ENCODE measurements at regions not wholly inside any gene's neighbourhood (a gene's known extent, or its start where the extent isn't known, plus 50 kb on each side); places are given as distances from the start of the nearest gene placed in this dataset.

DNA sequence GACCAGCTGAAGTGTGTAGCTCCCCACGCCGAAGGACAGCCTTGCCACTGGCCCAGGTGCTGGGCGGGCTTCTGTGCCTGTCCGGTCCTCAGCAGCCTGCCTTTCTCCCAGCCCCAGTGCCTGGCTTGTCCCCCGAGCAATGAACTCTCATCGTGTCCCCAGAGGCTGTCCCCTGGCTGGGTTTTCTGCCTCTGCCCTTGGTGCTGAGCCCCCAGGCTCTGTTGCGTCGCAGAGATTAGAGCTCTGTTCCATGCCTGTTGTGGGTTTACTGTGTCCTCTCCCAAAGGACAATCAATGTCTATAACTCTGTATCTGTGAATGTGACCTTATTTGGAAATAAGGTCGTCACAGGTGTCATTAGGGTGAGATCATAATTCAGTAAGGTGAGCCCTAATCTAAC, 226.1 kb upstream of the SHH start:
- no peak for TF ChIP-seq EZH2 (IDR thresholded peaks at IDR 0.05; ENCODE audit: borderline replicate concordance, insufficient read depth, low read length, poor library complexity, severe bottlenecking)
- TF ChIP-seq, protein P1, sequence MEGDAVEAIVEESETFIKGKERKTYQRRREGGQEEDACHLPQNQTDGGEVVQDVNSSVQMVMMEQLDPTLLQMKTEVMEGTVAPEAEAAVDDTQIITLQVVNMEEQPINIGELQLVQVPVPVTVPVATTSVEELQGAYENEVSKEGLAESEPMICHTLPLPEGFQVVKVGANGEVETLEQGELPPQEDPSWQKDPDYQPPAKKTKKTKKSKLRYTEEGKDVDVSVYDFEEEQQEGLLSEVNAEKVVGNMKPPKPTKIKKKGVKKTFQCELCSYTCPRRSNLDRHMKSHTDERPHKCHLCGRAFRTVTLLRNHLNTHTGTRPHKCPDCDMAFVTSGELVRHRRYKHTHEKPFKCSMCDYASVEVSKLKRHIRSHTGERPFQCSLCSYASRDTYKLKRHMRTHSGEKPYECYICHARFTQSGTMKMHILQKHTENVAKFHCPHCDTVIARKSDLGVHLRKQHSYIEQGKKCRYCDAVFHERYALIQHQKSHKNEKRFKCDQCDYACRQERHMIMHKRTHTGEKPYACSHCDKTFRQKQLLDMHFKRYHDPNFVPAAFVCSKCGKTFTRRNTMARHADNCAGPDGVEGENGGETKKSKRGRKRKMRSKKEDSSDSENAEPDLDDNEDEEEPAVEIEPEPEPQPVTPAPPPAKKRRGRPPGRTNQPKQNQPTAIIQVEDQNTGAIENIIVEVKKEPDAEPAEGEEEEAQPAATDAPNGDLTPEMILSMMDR (IDR thresholded peaks at IDR 0.05; ENCODE audit: poor library complexity, severe bottlenecking) = no peak

Data from neural cell (in vitro differentiated cells).